ENCODE measurements at regions not wholly inside any gene's neighbourhood (a gene's known extent, or its start where the extent isn't known, plus 50 kb on each side); places are given as distances from the start of the nearest gene placed in this dataset.

DNA sequence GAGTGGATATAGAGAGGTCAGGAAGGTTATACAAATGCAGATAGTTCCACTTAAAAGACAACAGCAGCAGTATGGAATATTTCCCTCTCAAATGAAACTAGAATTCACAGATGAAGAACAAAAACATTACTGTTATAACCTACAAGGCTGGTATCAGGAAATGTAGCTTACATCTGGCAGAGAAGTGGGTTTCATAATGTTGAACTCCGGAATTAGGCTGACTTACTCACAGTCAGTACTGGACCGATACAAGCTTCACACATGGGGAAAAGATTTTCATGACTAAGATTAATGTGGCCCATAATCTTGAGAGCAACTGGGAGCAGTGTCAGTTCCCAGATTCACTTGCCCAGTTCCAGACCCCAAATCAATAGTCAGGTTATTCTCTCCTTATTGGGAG, 353.9 kb downstream of the DUSP6 start:
- DNase-seq (ENCODE audit: low spot score) = no peak

DNA sequence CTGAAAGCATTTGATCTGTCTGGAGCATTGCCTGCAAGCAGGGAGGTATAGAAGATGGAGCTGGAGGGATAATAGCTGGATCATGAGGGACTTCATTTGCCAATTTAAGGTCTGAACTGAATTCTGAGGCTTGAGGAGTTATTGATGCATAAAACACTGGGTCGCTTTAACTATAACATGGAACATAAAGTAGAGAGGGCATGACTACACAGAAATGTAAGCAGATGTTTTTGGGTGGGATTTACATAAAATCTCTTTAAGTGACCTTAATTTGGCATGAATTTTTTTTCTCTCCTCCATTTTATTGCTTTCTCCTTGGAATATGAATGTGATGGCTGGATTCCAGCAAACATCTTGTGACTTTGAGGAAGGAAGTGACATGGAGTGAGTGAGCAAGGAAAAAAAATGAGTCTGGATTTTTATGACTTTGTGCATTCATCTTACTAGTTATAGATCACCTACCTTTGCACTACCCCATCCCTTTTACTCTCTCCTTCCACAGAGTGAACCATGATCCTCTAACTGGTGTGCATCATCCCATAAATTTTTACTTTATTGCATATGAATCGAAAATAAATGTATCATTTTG, 356.0 kb downstream of the DUSP6 start:
- no peak for DNase-seq (ENCODE audit: low spot score)

GRCh38 chr12:88994971-88995370, 357.3 kb downstream of the DUSP6 start:
- DNase-seq (ENCODE audit: low spot score) = no peak

- no peak for DNase-seq (ENCODE audit: low spot score)
These were observed 357.8 kb downstream of the DUSP6 start for GRCh38 chr12:88994537-88994936.

DNA sequence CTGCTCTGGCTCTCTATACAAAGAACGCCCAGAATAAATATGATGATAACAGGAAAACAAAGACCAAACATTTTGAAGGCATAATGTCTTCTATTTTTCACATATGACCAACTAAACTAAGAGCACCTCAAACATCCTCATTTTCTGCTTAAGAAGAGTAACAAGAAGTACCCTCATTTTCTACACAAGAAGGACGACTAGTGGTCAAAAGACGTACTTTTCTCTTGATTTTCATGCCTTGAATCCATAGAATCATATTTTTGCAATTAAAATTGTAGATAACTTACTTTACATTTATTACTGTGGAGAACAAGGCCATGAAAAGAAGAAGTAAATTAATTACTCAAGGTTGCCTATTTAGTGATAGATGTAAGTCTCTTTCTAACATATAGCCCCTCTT, 358.6 kb downstream of the DUSP6 start:
- DNase-seq (ENCODE audit: low spot score) = peak; percentile 50

DNA sequence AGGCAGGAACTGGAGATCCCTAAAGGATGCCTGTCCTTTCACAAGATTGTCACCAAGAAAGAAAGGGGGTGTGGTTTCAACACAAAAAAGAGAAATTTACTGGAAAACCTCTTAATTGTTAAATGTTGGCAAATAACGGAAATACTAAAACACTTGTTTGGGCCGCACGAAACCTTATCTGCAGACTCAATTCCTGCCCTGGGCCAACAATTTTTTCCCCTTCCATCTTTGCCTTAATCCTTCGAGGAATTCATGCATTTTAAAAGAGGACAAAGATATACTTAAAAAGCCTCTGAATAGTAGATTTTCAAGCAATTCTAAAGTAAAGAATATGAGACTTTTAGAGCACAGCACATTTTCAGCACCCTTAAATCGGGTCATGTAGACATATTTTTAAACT, 366.2 kb downstream of the DUSP6 start:
- DNase-seq (ENCODE audit: low spot score) = no peak

GRCh38 chr12:88985631-88986030, 366.7 kb downstream of the DUSP6 start:
- DNase-seq (ENCODE audit: low spot score) = no peak

DNA sequence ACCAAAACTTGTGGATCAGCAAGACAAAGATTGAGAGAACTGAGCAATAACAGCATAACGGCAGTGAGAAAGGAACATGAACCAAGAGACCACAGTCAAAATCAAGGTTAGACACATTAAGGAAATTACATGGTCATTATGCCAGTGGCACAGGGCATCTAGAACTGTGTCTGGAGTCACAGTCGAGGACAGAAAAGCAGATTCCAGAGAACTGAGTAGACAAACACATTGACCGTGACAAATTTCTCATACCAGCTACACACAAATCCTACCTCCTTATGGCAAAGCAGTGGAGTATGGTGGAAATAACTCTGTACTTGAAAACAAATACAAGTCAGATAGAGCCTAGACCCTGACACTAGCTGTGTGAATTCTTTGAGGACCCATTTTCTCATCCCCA, 367.3 kb downstream of the DUSP6 start:
- no peak for DNase-seq (ENCODE audit: low spot score)

DNA sequence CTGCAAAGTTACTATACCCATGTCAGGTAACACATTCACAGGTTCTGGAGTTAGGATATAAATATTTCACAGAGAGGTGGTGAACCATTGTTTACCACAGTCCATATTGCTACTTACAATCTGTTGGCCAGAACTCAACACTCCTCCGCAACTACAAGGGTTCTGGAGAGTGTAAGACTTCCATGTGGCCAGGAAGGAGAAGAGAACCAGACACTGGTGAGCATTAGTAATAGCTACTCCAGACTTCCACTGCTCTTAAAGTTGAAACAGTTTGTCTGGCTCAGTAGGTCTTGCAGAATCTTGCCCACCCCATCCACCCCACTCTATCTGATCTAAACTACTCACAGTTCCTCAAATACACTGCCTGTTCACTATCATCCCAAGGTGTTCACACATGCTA, 369.6 kb downstream of the DUSP6 start:
- DNase-seq (ENCODE audit: low spot score) = no peak

GRCh38 chr12:88977115-88977514, 375.2 kb downstream of the DUSP6 start:
- no peak for DNase-seq (ENCODE audit: low spot score)

DNA sequence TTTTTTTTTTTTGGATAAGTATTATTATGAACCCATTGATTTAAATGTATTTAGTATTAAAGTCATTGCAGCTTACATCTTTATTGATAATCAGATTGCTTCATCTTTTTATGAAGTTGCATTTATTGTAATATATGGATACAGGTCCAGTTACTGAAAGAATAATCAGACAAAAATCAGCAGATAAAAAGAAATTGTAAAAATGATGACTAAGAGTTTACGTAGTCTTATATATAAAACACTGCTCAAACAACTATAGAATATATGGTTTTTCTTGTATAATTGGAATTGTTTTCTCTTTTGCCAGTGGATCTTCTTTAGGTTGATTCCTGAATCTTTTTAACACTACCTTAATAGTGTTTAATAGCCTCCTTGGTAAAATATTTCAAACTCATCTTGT, 378.3 kb downstream of the DUSP6 start:
- DNase-seq (ENCODE audit: low spot score) = no peak

DNA sequence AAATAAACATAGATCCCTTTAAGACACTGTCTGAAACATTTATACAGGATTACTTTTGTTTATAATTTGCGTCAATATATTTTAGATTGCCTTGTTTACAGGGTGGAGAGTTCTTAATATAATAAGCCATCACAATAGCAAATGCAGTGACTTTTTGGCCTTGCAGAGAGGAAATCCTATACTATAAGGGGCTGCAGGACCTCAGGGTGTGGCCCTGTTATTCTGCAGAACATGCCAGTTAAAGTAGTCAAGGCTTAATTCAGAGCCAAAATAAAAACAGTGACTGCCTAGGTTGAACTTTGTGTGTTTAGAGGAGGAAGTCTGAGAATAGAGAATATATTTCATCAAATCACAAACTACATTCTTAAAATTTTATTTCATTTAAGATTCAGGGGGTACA, 381.6 kb downstream of the DUSP6 start:
- DNase-seq (ENCODE audit: low spot score) = no peak

DNA sequence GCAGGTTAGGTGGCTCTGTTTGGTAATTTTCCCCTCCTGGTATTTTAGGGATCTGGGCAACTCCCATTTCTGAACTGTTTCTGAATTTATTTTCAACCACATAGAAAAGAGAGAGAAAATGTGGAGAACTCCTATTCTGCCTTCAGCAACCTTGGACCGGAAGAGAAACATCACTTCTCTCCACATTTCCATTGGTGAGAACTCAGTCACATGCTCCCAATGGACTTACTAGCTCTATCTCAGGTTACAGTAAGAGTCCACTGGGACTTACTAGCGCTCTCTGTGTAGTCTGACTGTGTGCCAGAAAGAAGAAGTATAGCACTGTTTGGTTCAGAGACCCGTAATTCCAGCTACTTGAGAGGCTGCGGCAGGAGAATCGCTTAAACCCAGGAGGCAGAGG, 383.2 kb downstream of the DUSP6 start:
- DNase-seq (ENCODE audit: low spot score) = no peak

DNA sequence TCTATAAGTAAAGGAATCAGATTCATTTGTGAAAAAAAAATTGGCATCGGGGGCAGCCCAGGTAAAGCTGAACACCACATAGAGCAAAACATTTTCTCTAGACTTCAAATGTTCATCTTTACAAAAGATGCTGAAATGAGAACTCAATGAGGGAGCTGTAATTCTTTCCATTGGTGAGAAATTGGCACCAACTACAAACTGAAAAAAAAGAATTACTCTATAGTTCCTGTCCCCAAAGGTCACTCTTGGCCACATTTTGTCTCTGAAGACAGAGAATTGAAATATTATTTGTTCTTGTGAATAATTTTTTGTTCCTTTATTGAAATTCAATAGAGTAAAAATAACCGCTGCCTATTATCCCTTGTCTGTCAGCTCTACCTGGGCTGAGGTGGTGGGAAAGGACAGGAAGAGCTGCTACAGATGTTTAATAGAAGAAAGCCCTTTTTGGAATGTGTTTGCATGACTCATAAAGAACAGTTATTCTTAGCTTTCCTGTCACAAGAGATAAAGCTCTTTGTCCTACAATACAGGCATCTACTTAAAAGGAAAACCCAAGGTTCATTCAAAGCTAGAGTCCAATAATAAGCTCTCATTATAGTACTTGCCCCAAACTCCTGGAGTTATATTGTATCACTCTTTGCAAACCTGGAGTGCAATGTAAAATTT, 380.1 kb upstream of the KITLG start:
- peak; percentile 83 for DNase-seq (ENCODE audit: low spot score)

DNA sequence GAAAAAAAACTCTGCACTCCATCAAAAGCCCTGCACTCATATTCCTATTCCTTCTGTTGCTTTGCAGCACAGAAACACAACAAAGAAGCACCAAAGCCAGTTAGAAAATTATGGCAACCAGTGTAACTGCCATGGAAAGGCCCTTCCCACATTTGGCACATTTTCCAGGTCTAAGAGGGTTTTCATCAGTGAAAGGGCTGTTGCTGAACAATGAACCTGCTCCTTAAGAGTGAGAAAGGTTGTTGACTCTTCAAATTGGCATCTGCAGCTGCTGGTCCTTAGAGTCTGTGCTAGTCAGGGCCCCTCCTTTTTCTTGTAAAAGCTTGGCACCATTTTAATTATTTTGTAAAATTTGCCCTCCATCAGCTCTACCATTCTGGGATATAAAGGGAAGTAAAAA, 378.7 kb upstream of the KITLG start:
- no peak for DNase-seq (ENCODE audit: low spot score)

DNA sequence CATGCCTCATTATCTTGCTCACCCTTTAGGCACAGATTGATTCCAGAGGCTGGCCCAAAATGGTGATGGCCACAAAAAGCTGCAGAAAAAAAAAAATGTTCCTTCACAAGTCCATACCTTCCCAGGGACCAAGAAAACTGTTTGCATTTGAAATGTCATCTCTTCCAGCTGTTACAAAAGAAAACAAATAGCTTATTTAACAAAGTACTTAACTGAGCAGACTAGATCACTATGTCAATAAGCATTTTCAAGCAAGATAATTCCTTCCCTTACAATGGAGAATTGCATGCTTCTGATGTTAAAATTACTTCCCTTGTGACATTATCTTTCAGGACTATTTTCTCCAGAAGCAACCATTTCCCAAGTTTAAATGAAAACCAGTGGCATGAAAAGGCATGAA, 377.9 kb upstream of the KITLG start:
- DNase-seq (ENCODE audit: low spot score) = no peak

GRCh38 chr12:88957358-88957757, 377.1 kb upstream of the KITLG start:
- DNase-seq (ENCODE audit: low spot score) = peak; percentile 31

GRCh38 chr12:88955531-88955930, 375.3 kb upstream of the KITLG start:
- no peak for DNase-seq (ENCODE audit: low spot score)

- DNase-seq (ENCODE audit: low spot score) = no peak
These were observed 372.8 kb upstream of the KITLG start for GRCh38 chr12:88953029-88953586.

DNA sequence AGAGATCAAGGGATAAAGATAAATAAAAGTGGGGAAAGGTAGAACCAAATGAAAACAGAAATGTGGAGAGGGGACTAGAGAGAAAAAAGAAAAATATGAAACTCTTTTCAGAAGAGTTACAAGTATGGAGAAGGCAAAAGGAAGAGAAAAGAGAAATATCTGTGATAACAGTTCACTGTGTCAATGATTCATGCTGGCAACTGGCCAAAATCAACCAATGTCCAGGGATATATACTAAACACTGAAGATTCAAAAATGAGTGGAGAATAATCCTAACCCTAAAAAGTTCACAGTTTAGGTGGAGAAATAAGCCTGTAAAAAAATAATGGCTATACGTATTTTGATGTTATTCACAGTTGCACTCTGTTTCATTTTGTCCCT, 372.3 kb upstream of the KITLG start:
- peak; percentile 56 for DNase-seq (ENCODE audit: low spot score)

GRCh38 chr12:88951860-88952561, 371.7 kb upstream of the KITLG start:
- DNase-seq (ENCODE audit: low spot score) = no peak

DNA sequence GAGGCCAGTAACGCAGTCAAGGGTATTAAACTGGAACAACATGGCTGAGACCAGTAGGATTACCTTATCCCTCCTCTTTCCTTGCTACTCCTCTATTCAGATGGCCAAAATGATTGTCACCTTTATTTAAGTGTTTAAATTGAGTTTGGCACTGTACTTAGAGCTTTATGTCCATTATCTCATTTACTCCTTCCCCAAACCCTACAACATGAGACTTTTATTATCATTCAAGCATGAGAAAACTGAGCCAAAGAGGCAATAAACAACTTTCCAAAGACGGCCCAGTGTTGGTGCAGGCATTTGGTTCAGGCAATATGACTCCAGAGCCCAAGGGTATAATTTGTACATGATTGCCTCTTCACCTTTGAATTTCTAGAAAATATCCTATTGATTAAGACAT, 370.9 kb upstream of the KITLG start:
- no peak for DNase-seq (ENCODE audit: low spot score)

- no peak for DNase-seq (ENCODE audit: low spot score)
These were observed 367.3 kb upstream of the KITLG start for GRCh38 chr12:88947486-88948043.

All from A172 (cell line).